HS-5 (cell line): ENCODE measurements at regions not wholly inside any gene's neighbourhood (a gene's known extent, or its start where the extent isn't known, plus 50 kb on each side); places are given as distances from the start of the nearest gene placed in this dataset.

Experiments used
- DNase-seq: peaks from one replicate; pipeline ENCODE4 v3.0.0-alpha.2; 2012; ENCODE audit warnings: low read depth

DNA sequence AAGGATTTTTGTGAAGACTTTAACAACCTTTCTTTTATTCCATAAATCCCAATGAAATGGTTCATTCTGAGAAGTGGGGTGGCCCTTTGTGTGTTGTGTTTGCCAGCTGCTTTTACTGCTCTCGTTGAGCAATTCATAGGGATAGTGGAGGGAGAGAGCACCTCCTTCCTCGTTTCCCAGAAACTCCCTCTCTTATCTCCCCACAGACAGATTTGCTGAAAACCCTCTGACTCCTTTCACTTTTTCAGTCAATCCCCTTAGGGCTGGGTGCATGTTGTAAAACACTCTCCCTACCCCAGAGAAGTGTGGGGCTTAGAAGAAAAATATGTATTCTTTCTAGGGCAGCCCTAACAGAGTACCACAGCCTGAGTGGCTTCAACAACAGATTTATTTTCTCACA is 557.2 kb upstream of the RGMA start:
- no peak for DNase-seq

DNA sequence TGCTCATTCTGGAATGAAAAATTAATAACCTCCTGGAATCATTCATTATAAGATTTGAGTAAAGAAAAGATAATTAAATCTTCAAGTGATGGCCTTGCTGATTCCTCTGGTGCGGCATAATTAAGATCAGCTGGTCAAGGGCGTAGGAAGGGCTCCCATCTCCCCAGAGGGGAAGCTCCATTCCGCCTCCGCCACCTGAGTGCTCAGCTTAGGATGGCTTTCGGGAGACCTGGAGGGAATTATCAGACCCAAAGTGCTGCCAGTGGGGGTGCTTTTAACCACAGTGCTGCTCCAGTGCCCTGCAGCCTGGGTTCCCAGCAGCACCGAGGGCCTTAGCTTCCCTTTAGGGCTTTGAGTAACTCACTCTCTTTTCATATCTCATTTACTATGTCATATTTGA is 556.6 kb upstream of the RGMA start:
- DNase-seq = no peak

DNA sequence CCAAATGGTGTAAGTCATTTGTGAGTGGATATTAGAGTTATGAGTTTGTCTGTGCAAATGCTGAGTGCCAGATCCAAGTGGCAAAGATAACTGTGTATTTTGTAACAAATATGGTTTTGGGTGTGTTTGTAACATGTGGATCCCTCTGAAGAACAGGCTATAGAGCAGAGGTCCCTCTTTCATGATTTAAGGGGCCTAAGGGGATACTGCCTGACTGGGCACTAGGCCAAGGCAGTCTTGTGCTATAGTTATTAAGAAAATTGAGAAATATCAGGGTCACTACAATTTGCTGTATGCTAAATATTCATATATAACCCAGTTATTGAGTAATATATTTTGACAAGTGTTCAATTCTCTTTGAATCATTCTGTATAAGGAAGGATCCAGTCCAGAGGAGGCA is 555.6 kb upstream of the RGMA start:
- DNase-seq = no peak

DNA sequence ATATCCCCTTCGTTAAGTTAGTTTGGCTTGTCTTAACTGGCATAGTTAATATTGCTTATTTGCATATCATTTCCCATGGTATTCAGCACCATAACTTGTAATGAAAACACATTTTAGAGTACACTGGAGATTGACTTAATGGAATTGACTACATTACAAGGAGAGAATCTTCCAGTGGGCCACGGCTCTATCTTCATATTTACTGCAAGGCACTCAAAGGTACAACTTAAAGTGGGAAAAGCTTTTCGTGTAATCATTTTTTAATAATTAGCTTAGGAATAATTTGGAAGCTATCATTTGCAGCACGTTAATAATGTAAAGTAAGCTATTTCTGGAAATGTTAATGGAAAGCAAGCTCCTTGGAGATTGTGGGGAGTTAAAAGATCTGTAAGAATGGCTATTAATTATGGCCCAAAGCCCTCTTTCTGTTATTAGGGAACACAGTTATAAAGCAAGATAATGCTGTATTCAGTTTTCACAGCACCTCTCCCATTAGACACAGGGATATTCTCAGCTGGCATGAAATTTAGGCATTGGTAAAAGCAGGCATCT is 551.5 kb upstream of the RGMA start:
- no peak for DNase-seq

DNA sequence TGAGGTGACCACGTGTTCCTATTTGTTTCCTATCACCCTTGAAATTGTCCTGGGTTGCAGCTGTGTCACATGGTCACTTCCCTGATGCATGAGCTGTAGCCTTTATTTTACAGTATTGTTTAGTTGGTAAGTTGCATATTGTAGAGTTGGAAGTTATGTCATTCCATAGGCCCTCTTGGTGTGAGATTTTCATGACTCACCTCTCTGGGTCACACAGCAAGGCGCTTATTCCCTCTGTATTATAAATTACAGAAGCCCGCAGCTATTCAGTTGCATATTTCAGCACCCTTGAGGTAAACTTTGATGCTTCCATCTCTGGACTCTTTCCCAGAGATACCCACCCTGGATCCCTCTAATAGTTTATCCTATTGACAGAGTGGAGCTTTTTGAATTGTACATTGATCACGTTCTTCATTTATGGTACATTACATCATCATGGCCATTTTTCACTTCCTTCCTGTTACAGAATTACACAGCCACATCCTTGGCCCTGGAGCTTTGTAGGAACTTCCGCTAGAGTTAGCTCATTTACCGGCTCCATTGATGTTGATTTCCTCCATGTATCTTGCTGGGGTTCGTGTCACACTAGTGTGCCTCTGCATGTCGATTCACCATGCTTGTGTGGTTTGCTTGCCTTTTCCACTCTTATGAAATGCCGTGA is 543.1 kb upstream of the RGMA start:
- DNase-seq = no peak

DNA sequence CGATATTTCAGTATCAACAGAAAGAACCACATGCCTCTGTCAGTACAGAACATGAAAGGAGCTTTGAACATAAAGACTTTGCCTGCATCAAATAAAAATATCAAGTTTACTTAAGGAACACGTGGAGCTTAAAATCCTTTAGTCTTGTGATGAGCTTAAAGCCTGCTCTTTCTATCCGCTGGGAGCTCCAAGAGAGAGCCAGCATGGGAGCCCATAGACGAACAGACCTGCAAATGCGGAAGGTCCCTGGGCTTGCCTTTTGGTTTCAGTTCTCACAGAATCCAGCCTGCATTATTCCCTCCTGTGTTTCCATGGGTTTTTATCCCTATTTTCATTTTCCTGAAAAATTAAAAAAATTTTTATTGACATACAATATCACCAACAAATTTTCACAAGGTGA is 530.6 kb upstream of the RGMA start:
- no peak for DNase-seq

DNA sequence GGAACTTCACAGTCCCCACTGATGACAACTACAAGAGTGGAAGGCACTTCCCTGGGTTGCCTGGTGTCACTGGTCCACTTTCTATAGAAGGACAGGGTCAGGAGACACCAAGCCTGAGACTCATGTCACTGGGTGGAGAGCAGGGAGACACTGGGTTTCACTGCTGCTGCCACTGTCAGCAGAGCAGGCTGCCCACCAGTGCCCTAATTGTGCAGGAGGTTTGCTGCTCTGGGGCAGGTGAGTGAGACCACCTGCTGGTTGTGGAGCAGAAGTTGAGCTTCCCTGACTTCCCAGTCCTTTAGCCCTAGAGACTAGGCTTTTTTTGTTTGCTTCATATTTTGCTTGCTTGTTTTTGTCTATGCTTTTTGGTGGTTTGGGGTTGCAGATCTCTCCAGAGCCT is 528.4 kb upstream of the RGMA start:
- DNase-seq = no peak

DNA sequence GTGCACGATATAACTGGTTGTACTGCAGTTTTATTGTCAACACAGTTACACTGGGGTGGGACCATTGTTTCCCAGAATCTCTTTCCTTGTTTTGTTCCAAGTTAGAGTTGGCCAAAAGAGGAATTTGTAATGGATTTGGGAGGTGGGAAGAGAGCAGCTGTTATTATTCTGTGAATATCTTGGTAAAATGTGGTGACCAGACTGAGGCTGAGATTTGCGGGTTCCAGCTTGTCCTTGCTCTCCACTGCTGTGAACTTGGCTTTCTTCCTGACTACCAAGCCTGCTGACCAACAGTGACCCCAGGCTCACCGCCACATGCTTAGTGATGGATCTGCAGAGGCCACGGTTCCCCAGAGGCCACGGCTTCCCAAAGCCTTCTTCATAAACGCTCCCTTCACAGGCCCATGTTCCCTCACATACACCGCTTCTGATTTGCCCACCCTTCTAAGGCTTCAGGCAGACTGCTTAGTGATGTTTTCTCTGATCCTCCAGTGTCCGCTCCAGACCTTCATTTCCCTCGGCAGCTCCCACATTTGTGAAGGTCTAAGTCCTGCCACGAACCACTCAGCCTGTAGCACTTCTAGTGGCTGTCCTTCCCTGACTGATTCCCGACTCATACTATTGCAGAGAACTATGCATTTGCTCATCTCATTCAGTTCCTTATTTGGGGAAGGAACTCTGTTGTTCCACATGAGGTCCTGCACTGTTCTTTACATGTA is 525.5 kb upstream of the RGMA start:
- no peak for DNase-seq

DNA sequence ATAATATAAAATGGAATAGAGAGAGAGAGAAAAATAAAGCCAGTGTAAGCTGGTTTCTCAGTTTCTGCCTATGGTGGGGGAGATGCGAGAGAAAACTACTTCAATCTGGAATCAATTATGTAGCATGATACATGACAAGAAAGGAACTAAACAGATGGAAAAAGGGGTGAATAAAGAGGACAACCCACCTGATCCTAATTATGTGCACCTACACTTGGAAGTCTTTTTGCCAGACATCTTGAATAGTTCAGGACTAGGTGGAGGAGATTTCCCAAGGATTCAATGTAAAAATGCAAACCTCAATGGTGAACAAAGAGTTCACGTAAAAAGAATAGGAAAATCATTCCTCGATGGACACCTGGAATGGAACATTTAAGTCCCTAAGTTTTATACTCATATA is 524.4 kb upstream of the RGMA start:
- no peak for DNase-seq

DNA sequence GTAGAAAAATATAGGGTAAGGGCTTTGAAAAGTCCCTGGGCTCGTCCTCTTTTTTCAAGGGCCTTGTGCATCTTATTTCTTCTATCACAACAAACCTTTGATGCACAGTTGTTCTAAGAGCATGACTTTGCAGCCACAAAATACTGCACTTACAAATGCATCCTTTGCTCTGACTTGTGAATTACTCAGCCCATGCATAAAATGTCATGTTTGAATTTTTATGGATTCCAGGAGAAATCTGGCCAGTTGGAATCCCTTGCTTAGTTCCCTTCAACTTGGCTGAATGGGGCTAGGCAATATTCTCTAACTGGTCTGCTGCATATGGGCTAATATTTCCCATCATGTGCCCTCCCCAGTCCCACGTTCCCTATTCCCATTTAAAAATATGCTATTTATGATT is 523.9 kb upstream of the RGMA start:
- DNase-seq = no peak

DNA sequence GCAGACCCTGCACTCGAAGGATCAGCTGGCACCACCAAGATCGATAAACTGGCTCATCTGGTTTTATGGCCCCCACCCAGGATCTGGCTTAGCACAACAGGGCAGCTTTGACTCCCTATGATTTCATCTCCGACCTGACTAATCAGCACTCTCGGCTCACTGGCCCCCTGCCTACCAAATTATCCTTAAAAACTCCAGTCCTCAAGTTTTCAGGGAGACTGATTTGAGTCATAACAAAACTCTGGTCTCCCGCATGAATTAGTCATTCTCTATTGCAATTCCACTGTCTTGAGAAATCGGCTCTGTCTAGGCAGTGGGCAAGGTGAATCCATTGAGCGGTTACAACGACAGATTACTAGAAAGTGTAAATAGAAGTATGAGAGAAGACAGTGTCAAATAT is 521.9 kb upstream of the RGMA start:
- DNase-seq = no peak

DNA sequence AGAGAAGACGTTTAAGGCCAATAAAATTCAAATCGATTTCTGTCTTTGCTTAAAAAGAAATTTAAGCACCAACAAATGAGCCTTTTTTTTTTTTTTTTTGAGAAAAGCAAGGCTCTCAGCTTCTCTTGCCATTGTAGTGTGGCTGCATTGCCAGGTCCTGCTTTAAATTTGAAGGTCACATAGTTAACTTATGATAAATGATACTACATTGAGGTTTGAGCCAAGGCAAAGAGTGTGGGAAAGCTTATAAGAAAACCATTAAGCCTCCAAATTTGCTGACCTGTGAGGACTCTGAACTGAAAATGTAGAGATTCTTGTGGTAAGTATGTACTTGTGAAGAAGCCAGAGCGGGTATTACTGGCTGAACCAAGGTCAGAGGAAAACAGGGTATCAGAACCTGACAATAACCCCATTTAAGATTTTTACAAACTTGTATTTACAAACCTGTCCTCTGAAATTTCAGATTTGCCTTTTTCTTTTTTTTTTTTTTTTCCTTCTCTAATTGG is 519.7 kb upstream of the RGMA start:
- no peak for DNase-seq

DNA sequence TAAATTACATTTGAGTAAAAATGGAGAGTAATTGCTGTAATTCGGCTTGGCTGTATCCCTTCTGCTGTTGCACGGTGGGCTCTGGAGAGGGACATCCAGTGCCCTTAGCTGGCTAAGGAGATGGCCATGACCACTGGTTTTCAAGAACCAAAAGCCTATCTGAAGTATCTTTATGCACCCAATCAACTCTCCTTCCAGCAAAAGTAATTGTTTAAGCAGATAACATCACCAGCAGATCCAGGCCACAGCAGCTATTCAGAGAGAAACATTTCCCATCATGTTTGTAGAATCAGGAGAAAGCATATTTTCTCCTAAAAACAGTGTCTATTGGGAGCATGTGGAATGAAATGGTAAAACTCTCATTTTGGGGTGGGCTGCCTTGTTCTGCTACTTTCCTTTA is 514.5 kb upstream of the RGMA start:
- no peak for DNase-seq

DNA sequence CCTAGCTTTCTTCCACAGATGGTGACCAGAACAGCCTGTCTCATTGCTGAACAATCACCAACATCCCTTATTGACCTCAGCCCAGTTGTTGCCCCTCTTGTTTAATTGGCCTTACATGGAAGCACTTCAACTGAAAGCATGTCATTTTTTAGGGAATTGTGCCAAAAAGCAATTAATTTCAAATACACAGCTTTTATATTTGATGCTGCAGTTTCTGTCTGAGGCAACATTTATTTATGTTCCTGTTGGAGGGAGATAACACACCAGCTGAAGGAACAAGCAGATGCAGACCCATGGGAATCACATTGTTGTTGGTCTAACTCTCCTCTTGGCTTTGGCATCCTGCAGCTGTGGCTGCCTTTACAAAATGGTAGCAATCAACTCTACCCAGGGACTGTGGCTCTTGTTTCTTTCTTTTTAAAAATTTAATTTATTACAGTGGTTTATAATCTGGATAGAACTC is 498.1 kb upstream of the RGMA start:
- DNase-seq = no peak

DNA sequence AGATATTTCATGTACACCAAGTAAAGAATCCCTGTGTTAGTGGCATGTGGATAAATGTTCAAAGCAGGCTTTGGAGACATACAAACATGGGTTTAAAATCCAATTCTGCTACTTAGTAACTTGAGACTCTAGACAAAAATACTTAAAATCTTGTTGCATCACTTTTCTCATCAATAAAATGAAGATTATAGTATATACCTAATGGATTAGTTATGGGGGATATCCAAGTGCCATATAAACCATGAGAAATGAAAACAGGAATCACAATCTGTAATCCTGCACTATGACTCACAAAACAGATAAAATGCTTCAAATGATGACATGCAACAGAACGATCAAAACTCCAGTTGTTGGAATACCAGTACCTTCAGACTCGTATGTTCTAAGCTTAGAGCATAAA is 496.0 kb upstream of the RGMA start:
- DNase-seq = no peak

DNA sequence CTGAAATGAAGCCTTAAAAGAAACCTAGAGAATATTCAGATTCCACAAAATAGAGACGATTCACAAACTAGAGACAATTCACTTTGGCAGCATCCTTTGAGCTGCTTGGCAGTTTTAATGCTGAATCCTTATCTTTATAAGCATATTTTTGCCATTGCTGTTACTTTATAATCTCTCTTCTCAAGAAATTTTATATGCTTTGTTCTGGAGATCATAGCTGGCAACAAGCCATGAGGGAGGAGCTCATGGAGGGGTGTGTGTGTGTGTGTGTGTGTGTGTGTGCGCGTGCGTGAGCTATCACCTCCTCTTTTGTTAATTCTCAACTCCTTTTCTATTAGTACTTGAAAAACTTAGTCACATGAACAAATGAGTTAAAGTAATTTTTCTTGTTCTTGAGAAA is 495.0 kb upstream of the RGMA start:
- no peak for DNase-seq

DNA sequence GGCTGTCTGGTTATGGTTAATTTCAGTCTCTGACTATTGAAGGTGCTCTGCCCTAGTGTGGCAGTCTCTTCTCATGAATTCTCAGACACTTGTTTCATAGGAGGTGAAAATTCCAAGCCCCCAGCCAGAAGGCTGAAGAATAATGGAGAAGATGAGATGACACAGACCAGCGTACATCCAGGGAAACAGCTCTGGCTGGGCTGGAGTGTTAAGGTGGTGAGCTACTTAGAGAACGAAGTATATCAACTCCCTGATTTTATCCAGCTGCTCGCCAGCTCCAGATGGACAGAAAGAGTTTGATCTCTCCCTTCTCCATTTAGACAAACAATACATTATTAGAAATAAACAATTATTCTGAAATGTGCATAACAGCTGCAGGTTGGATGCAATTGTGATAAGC is 494.5 kb upstream of the RGMA start:
- no peak for DNase-seq

DNA sequence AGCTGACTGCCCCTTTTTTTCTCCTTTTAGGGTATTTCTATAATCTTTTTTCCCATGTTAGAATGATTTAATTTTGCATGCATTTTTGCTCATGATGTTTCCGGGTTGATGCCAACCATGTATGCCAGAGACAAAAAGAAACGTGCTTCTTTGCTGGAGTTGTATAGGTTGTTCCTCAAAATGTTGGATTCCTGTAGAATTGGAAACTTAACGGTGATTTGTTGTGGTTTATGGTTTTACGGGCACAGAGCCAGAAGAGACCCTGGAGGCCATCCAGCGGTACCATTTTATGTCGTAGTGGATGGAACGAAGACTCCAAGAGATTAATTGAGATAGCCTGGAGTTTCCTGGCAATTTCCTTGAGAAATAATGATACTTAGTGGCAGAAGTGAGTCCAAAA is 481.5 kb upstream of the RGMA start:
- DNase-seq = no peak

DNA sequence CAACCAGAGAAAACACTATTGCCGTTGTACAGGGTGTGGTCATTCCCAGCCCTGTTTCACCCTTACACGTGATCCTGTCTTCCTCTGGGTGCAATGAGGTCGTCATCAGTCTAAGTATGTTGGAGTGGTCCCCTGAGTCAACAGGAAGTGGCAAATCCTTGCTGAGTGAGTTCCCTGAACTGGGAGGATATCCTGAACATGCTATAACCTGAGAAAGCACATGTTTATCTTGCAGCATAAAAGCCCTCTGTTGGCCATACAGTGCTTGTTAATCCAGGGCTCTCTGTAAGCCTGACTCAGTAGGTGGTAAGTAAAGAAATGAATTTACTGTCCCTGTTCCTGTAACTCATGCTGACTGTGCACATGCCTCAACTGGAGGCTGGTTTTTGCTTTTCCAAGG is 477.8 kb upstream of the RGMA start:
- DNase-seq = no peak

DNA sequence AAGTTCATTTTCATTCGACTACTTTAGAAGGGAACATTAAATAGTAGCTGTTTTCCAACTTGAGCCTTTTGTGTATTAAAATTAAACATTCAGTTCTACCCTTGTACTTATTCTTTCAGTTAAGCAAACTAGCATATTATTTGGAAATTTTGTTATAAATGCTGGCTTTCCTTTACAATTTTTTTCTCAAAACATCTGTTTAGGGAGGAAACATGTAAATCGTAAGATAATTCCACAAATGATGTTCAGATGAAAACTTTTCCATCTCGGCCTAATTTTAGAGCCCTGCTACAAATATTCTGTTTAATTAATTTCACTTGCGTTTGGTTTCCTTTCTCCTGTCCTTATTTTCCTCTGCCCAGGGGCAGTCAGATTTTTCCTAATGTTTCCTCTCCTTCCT is 476.2 kb upstream of the RGMA start:
- no peak for DNase-seq

DNA sequence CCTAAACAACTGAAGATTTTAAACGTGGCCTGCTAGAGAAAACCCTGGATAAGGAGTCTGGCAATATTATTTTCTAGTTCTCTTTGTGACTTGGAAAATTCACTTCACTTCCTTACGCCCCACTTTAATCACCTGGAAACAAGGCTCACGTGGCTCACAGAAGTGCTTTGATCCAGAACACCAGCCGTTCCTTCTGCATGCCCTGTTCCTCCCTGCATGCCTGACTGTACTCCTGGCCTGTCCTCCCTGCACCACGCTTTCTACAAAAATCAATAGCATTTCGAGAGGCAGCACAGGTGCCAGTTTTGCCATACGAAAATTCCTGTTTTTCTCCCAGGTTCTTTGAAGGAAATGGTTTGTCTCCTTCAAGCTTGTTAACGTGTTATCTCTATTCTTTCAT is 474.2 kb upstream of the RGMA start:
- no peak for DNase-seq

DNA sequence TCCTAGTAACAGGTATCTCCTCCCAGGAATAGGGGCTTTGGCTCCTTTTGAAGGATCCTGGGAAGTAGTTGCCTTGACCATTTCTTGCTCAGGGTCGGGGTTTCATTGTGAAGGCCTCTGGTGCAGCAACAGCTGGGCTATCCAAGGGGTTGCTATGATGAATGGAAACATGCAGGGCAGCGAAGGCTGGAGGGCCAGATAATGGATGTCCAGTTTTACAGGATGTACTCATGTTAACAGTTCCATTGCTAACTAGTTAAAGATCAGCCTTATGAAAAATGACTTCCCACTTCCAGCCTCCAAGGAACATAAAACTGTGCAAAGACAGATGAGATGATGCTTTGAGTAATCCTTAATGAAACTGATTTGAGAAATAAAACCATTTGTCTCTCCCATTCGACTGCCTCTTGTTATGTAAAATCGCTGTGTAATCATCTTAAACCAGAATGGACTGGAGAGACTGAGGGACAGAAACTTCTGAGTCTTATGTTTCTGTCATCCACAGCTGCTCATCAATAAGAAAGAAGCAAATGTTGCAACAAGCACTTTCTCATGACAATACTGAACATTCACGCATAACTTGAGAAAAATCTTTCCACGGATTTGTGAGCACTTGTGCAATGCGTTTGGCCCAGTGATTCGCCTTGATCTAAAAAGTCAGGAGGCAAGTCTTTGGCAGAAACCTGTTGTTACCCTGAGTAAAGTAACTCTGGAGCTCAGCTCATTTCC is 473.5 kb upstream of the RGMA start:
- no peak for DNase-seq

DNA sequence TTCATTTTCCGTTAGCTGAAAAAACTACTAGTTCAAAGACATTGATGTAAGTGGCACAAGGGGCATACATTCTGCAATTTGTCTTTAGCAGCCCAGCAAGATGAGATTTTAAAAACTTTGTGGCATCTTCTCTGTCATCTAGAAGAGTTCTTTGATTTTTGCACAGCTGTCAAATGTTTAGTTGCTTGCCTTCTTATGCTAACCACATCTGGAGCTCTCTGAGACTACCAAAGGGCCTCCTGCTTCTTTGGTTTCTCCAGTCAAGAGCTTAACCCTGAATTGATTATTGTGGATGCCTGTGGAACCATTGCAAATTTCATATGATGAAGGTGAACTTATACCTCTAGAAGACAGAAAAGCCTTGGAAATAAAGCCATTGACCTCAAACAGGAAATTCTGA is 468.7 kb upstream of the RGMA start:
- DNase-seq = no peak
